ENCODE measurements at regions not wholly inside any gene's neighbourhood (a gene's known extent, or its start where the extent isn't known, plus 50 kb on each side); places are given as distances from the start of the nearest gene placed in this dataset.
A peak's percentile ranks its signal among the peaks of the same experiment; 100 is the strongest.
"Not testable (repeated sequence)": the region's sequence is repeated elsewhere in the genome, so short reads cannot be mapped to it uniquely, and the experiment has no call there.

- no peaks in the 10 kb centered on the region for H3K9me3 ChIP-seq (ENCODE audit: control insufficient read depth, low read length)
- WGBS, 2 experiments (ENCODE audit: insufficient coverage in 1 of 2, insufficient read length in 1 of 2), result 98% methylated on average over 6 of the region's 6 CpGs; no CpG with 5 or more reads in 1 of the 2 experiments
- H3K27me3 Mint-ChIP-seq (ENCODE audit: insufficient read depth), result no peaks in the 10 kb centered on the region
- no peak overlapping the region for H3K9ac ChIP-seq (ENCODE audit: extremely low read depth, low read length, poor library complexity, severe bottlenecking)
- H3K4me1 ChIP-seq (ENCODE audit: control insufficient read depth, insufficient read depth, low read length), result no peaks in the 10 kb centered on the region
- H3K4me1 Mint-ChIP-seq, result peaks cover 2% of the 10 kb centered on the region
- H3K27ac Mint-ChIP-seq, result no peak overlapping the region
- no peaks in the 10 kb centered on the region for H3K27me3 ChIP-seq (ENCODE audit: control insufficient read depth, insufficient read depth, low read length, poor library complexity, severe bottlenecking)
- H3K27ac ChIP-seq (ENCODE audit: low read depth, low read length), result no peak overlapping the region
- no peak overlapping the region for H3K4me3 ChIP-seq (ENCODE audit: low read length)
- no peak overlapping the region for H3K4me3 Mint-ChIP-seq
- no peaks in the 10 kb centered on the region for H3K36me3 ChIP-seq (ENCODE audit: control insufficient read depth, insufficient read depth, low read length)
- H3K36me3 Mint-ChIP-seq (ENCODE audit: low read depth), result no peaks in the 10 kb centered on the region
- H3K9me3 Mint-ChIP-seq, result no peaks in the 10 kb centered on the region
- no peak for TF ChIP-seq CTCF (conservative IDR thresholded peaks at IDR 0.05)
- no peak for DNase-seq
Measured at GRCh38 chr18:43830947-43831346, 553.7 kb upstream of the SYT4 start.

GRCh38 chr18:43846299-43846698, 569.0 kb upstream of the SYT4 start:
- no peak for TF ChIP-seq CTCF (conservative IDR thresholded peaks at IDR 0.05)
- H3K4me3 Mint-ChIP-seq, result no peak overlapping the region
- H3K36me3 Mint-ChIP-seq (ENCODE audit: low read depth), result no peaks in the 10 kb centered on the region
- H3K27me3 Mint-ChIP-seq (ENCODE audit: insufficient read depth), result no peaks in the 10 kb centered on the region
- Histone ChIP-seq H3K36me3 (ENCODE audit: control insufficient read depth, insufficient read depth, low read length) (no peaks in the 10 kb centered on the region), H3K4me1 (ENCODE audit: control insufficient read depth, insufficient read depth, low read length) (no peaks in the 10 kb centered on the region), H3K9me3 (ENCODE audit: control insufficient read depth, low read length) (no peaks in the 10 kb centered on the region), H3K27ac (ENCODE audit: low read depth, low read length) (no peak overlapping the region), H3K9ac (ENCODE audit: extremely low read depth, low read length, poor library complexity, severe bottlenecking) (no peak overlapping the region), H3K4me3 (ENCODE audit: low read length) (no peak overlapping the region), H3K27me3 (ENCODE audit: control insufficient read depth, insufficient read depth, low read length, poor library complexity, severe bottlenecking) (no peaks in the 10 kb centered on the region)
- no peaks in the 10 kb centered on the region for H3K9me3 Mint-ChIP-seq
- 43% methylated on average over 1 of the region's 1 CpG; no CpG with 5 or more reads in 1 of the 2 experiments for WGBS, 2 experiments (ENCODE audit: insufficient coverage in 1 of 2, insufficient read length in 1 of 2)
- DNase-seq, result no peak
- no peak overlapping the region for H3K27ac Mint-ChIP-seq
- H3K4me1 Mint-ChIP-seq, result peaks cover 18% of the 10 kb centered on the region

- Mint-ChIP-seq H3K36me3 (ENCODE audit: low read depth) (no peaks in the 10 kb centered on the region), H3K9me3 (no peaks in the 10 kb centered on the region), H3K4me1 (peaks cover 18% of the 10 kb centered on the region), H3K4me3 (no peak overlapping the region), H3K27me3 (ENCODE audit: insufficient read depth) (no peaks in the 10 kb centered on the region), H3K27ac (peak overlapping the region; percentile 58)
- no peak overlapping the region for H3K4me3 ChIP-seq (ENCODE audit: low read length)
- no peaks in the 10 kb centered on the region for H3K27me3 ChIP-seq (ENCODE audit: control insufficient read depth, insufficient read depth, low read length, poor library complexity, severe bottlenecking)
- no peaks in the 10 kb centered on the region for H3K36me3 ChIP-seq (ENCODE audit: control insufficient read depth, insufficient read depth, low read length)
- no peaks in the 10 kb centered on the region for H3K9me3 ChIP-seq (ENCODE audit: control insufficient read depth, low read length)
- peak overlapping the region; percentile 12 for H3K27ac ChIP-seq (ENCODE audit: low read depth, low read length)
- H3K4me1 ChIP-seq (ENCODE audit: control insufficient read depth, insufficient read depth, low read length), result no peaks in the 10 kb centered on the region
- no peak overlapping the region for H3K9ac ChIP-seq (ENCODE audit: extremely low read depth, low read length, poor library complexity, severe bottlenecking)
- no peak for DNase-seq
- no peak for TF ChIP-seq CTCF (conservative IDR thresholded peaks at IDR 0.05)
- WGBS, 2 experiments (ENCODE audit: insufficient coverage in 1 of 2, insufficient read length in 1 of 2), result 33 to 64% methylated on average over 2 to 8 of the region's 8 CpGs
Measured at GRCh38 chr18:43847164-43848091, 570.1 kb upstream of the SYT4 start.

- 78 to 96% methylated on average over 1 to 2 of the region's 2 CpGs for WGBS, 2 experiments (ENCODE audit: insufficient coverage in 1 of 2, insufficient read length in 1 of 2)
- not testable (repeated sequence) for H3K9ac ChIP-seq (ENCODE audit: extremely low read depth, low read length, poor library complexity, severe bottlenecking); H3K27ac Mint-ChIP-seq; H3K36me3 Mint-ChIP-seq (ENCODE audit: low read depth); H3K9me3 Mint-ChIP-seq; H3K27ac ChIP-seq (ENCODE audit: low read depth, low read length); H3K36me3 ChIP-seq (ENCODE audit: control insufficient read depth, insufficient read depth, low read length); H3K4me3 Mint-ChIP-seq; DNase-seq; H3K4me1 ChIP-seq (ENCODE audit: control insufficient read depth, insufficient read depth, low read length); H3K9me3 ChIP-seq (ENCODE audit: control insufficient read depth, low read length); H3K4me3 ChIP-seq (ENCODE audit: low read length); H3K27me3 Mint-ChIP-seq (ENCODE audit: insufficient read depth); H3K27me3 ChIP-seq (ENCODE audit: control insufficient read depth, insufficient read depth, low read length, poor library complexity, severe bottlenecking)
- H3K4me1 Mint-ChIP-seq, result peaks cover 18% of the 10 kb centered on the region
Measured at GRCh38 chr18:43849831-43850230, 572.5 kb upstream of the SYT4 start.

Data from endodermal cell (in vitro differentiated cells).